ENCODE measurements at regions not wholly inside any gene's neighbourhood (a gene's known extent, or its start where the extent isn't known, plus 50 kb on each side); places are given as distances from the start of the nearest gene placed in this dataset.

- TF ChIP-seq CTCF (conservative IDR thresholded peaks at IDR 0.05; ENCODE audit: low read length) (peak; percentile 59), EZH2phosphoT487 (IDR thresholded peaks at IDR 0.05; ENCODE audit: borderline replicate concordance, low read depth, low read length) (no peak)
These were observed 52.1 kb upstream of the TLE3 start for GRCh38 chr15:70149667-70150404.

Measured in OCI-LY7 (cell line).